KMS-11 (cell line): ENCODE measurements at regions not wholly inside any gene's neighbourhood (a gene's known extent, or its start where the extent isn't known, plus 50 kb on each side); places are given as distances from the start of the nearest gene placed in this dataset.

Source experiments
- H2AFZ ChIP-seq: fragments of 200-600 bp; sonication (generic); 2 replicates; pipeline ENCODE4 v1.6.1; 2016; ENCODE audit warnings: antibody characterized with exemption, mixed run types, low read depth
- H3K27ac ChIP-seq: fragments of 200-600 bp; sonication (generic); 2 replicates; pipeline ENCODE4 v1.6.1; 2016; ENCODE audit warnings: mild to moderate bottlenecking, mixed run types
- H3K27me3 ChIP-seq: fragments of 200-600 bp; sonication (generic); 2 replicates; pipeline ENCODE4 v1.6.1; 2017; ENCODE audit warnings: mild to moderate bottlenecking, low read depth, mixed run types, moderate library complexity; ENCODE audit not compliant: insufficient read depth
- H3K36me3 ChIP-seq: fragments of 200-600 bp; sonication (generic); 2 replicates; pipeline ENCODE4 v1.6.1; 2017; ENCODE audit warnings: mild to moderate bottlenecking, mixed run types; ENCODE audit not compliant: insufficient read depth
- H3K4me1 ChIP-seq: fragments of 200-600 bp; sonication (generic); 2 replicates; pipeline ENCODE4 v1.6.1; 2016; ENCODE audit warnings: mild to moderate bottlenecking, low read depth, mixed run types; ENCODE audit not compliant: poor library complexity, severe bottlenecking
- H3K4me2 ChIP-seq: fragments of 200-600 bp; sonication (generic); 2 replicates; pipeline ENCODE4 v1.7.0; 2016; ENCODE audit warnings: mild to moderate bottlenecking, mixed run types
- H3K4me3 ChIP-seq: fragments of 200-600 bp; sonication (generic); IDR thresholded peaks from 2 replicates; pipeline ENCODE4 v1.6.1; 2017; ENCODE audit warnings: low read depth, low read length, mixed read lengths; ENCODE audit not compliant: insufficient read depth
- H3K79me2 ChIP-seq: fragments of 200-600 bp; sonication (generic); 2 replicates; pipeline ENCODE4 v1.6.1; 2016; ENCODE audit warnings: low read depth, mixed run types; ENCODE audit not compliant: insufficient read depth
- H3K9ac ChIP-seq: fragments of 200-600 bp; sonication (generic); 2 replicates; pipeline ENCODE4 v1.6.1; 2016; ENCODE audit warnings: mild to moderate bottlenecking, mixed run types
- H4K20me1 ChIP-seq: fragments of 200-600 bp; sonication (generic); 2 replicates; pipeline ENCODE4 v1.6.1; 2016; ENCODE audit warnings: mild to moderate bottlenecking, mixed run types; ENCODE audit not compliant: insufficient read depth
- CTCF ChIP-seq: fragments of 200-600 bp; sonication (generic); conservative IDR thresholded peaks from 2 replicates; pipeline ENCODE4 v1.6.1; 2017; ENCODE audit warnings: low read depth, mild to moderate bottlenecking, antibody characterized with exemption, low read length, moderate library complexity, mixed read lengths

DNA sequence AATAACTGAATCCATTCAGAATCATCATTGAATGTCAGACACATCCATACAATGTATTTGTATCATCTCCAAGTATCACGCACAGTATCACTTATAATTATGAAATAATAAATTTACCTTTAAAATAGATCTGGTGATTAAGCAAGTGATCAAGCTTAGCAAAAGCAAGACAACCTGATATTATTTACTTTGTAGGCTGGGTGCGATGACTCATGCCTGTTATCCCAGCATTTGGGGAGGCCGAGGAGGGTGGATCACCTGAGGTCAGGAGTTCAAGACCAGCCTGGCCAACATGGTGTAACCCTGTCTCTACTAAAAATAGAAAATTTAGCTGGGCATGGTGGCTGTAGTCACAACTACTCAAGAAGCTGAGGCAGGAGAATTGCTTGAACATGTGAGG lies 421.0 kb upstream of the NETO1 start:
- H3K36me3 ChIP-seq: no peaks in the 10 kb centered on the region
- no peak for TF ChIP-seq CTCF
- H4K20me1 ChIP-seq: no peaks in the 10 kb centered on the region
- no peaks in the 10 kb centered on the region for H3K4me1 ChIP-seq
- H3K9ac ChIP-seq: no peak overlapping the region
- no peaks in the 10 kb centered on the region for H3K79me2 ChIP-seq
- H2AFZ ChIP-seq: no peak overlapping the region
- no peak overlapping the region for H3K27ac ChIP-seq
- H3K27me3 ChIP-seq: no peaks in the 10 kb centered on the region
- no peak overlapping the region for H3K4me3 ChIP-seq
- H3K4me2 ChIP-seq: no peak overlapping the region

GRCh38 chr18:73286584-73286983 lies 418.8 kb upstream of the NETO1 start:
- H3K27me3 ChIP-seq: no peaks in the 10 kb centered on the region
- no peaks in the 10 kb centered on the region for H3K36me3 ChIP-seq
- no peaks in the 10 kb centered on the region for H4K20me1 ChIP-seq
- TF ChIP-seq CTCF: no peak
- no peaks in the 10 kb centered on the region for H3K79me2 ChIP-seq
- no peak overlapping the region for H3K9ac ChIP-seq
- H3K4me2 ChIP-seq: no peak overlapping the region
- H2AFZ ChIP-seq: no peak overlapping the region
- no peak overlapping the region for H3K4me3 ChIP-seq
- no peaks in the 10 kb centered on the region for H3K4me1 ChIP-seq
- no peak overlapping the region for H3K27ac ChIP-seq

DNA sequence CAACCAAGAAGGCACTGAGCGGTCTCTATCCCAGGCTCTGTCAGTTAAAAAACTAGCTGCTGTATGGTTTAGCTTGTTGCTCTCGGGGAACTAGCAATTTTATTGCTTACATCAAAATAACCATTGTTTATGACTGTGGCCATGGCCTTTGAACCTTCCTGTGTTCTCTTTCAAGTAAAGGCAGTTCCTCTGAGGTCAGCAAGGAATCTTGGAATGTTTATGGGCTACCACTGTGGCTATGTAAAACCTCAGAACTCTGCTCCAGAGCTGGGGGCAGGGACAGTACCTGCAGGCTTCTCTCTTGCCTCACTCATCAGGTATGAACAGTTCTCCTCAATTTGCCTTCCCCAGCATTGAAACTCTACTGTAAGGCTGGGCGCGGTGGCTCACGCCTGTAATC lies 416.0 kb upstream of the NETO1 start:
- Histone ChIP-seq H3K27ac (no peak overlapping the region), H3K4me1 (no peaks in the 10 kb centered on the region), H3K4me2 (no peak overlapping the region), H4K20me1 (no peaks in the 10 kb centered on the region), H2AFZ (no peak overlapping the region), H3K27me3 (no peaks in the 10 kb centered on the region), H3K36me3 (no peaks in the 10 kb centered on the region), H3K9ac (no peak overlapping the region), H3K79me2 (no peaks in the 10 kb centered on the region), H3K4me3 (no peak overlapping the region)
- no peak for TF ChIP-seq CTCF

- H3K4me2 ChIP-seq: no peak overlapping the region
- no peak overlapping the region for H3K9ac ChIP-seq
- no peaks in the 10 kb centered on the region for H3K79me2 ChIP-seq
- H4K20me1 ChIP-seq: no peaks in the 10 kb centered on the region
- no peaks in the 10 kb centered on the region for H3K36me3 ChIP-seq
- no peaks in the 10 kb centered on the region for H3K27me3 ChIP-seq
- H3K4me1 ChIP-seq: no peaks in the 10 kb centered on the region
- no peak overlapping the region for H2AFZ ChIP-seq
- no peak overlapping the region for H3K27ac ChIP-seq
- no peak for TF ChIP-seq CTCF
- H3K4me3 ChIP-seq: no peak overlapping the region
Observed at GRCh38 chr18:73283032-73283431, 415.2 kb upstream of the NETO1 start.

- H3K79me2 ChIP-seq: no peaks in the 10 kb centered on the region
- no peaks in the 10 kb centered on the region for H4K20me1 ChIP-seq
- no peak overlapping the region for H3K4me2 ChIP-seq
- no peak overlapping the region for H3K4me3 ChIP-seq
- no peak overlapping the region for H3K9ac ChIP-seq
- H2AFZ ChIP-seq: no peak overlapping the region
- H3K27ac ChIP-seq: no peak overlapping the region
- no peaks in the 10 kb centered on the region for H3K4me1 ChIP-seq
- no peaks in the 10 kb centered on the region for H3K27me3 ChIP-seq
- TF ChIP-seq CTCF: no peak
- no peaks in the 10 kb centered on the region for H3K36me3 ChIP-seq
Observed at GRCh38 chr18:73279498-73279897, 411.7 kb upstream of the NETO1 start.
